ENCODE measurements at regions not wholly inside any gene's neighbourhood (a gene's known extent, or its start where the extent isn't known, plus 50 kb on each side); places are given as distances from the start of the nearest gene placed in this dataset.

- DNase-seq = no peak
These were observed 422.1 kb upstream of the DSEL start for GRCh38 chr18:67938660-67939059.

GRCh38 chr18:67935638-67936037 is 419.1 kb upstream of the DSEL start:
- no peak for DNase-seq

GRCh38 chr18:67933271-67933670 is 416.8 kb upstream of the DSEL start:
- no peak for DNase-seq

- no peak for DNase-seq
These were observed 415.8 kb upstream of the DSEL start for GRCh38 chr18:67932271-67932670.

GRCh38 chr18:67926929-67927864 is 410.7 kb upstream of the DSEL start:
- no peak for DNase-seq

GRCh38 chr18:67924656-67925055 is 408.1 kb upstream of the DSEL start:
- DNase-seq = no peak

GRCh38 chr18:67919316-67919715 is 402.8 kb upstream of the DSEL start:
- DNase-seq = no peak

GRCh38 chr18:67916097-67916496 is 399.6 kb upstream of the DSEL start:
- no peak for DNase-seq

GRCh38 chr18:67913040-67913439 is 396.5 kb upstream of the DSEL start:
- DNase-seq = no peak

GRCh38 chr18:67901573-67901972 is 385.1 kb upstream of the DSEL start:
- no peak for DNase-seq

- no peak for DNase-seq
These were observed 379.9 kb upstream of the DSEL start for GRCh38 chr18:67896451-67896850.

GRCh38 chr18:67893916-67894315 is 377.4 kb upstream of the DSEL start:
- DNase-seq = no peak

GRCh38 chr18:67876871-67877270 is 360.4 kb upstream of the DSEL start:
- DNase-seq = no peak

GRCh38 chr18:67875944-67876343 is 359.4 kb upstream of the DSEL start:
- DNase-seq = no peak

- DNase-seq = no peak
These were observed 358.5 kb upstream of the DSEL start for GRCh38 chr18:67875060-67875459.

GRCh38 chr18:67865400-67865799 is 348.9 kb upstream of the DSEL start:
- no peak for DNase-seq

- DNase-seq = no peak
These were observed 348.3 kb upstream of the DSEL start for GRCh38 chr18:67864677-67865340.

GRCh38 chr18:67862069-67862468 is 345.5 kb upstream of the DSEL start:
- DNase-seq = no peak

GRCh38 chr18:67854340-67854739 is 337.8 kb upstream of the DSEL start:
- DNase-seq = no peak

GRCh38 chr18:67846422-67847098 is 330.0 kb upstream of the DSEL start:
- DNase-seq = no peak

- no peak for DNase-seq
These were observed 328.5 kb upstream of the DSEL start for GRCh38 chr18:67845035-67845434.

- DNase-seq = no peak
These were observed 323.9 kb upstream of the DSEL start for GRCh38 chr18:67840379-67840778.

- DNase-seq = no peak
These were observed 301.9 kb upstream of the DSEL start for GRCh38 chr18:67818432-67818831.

GRCh38 chr18:67815280-67815679 is 298.8 kb upstream of the DSEL start:
- DNase-seq = no peak
